ENCODE measurements at regions not wholly inside any gene's neighbourhood (a gene's known extent, or its start where the extent isn't known, plus 50 kb on each side); places are given as distances from the start of the nearest gene placed in this dataset.

DNA sequence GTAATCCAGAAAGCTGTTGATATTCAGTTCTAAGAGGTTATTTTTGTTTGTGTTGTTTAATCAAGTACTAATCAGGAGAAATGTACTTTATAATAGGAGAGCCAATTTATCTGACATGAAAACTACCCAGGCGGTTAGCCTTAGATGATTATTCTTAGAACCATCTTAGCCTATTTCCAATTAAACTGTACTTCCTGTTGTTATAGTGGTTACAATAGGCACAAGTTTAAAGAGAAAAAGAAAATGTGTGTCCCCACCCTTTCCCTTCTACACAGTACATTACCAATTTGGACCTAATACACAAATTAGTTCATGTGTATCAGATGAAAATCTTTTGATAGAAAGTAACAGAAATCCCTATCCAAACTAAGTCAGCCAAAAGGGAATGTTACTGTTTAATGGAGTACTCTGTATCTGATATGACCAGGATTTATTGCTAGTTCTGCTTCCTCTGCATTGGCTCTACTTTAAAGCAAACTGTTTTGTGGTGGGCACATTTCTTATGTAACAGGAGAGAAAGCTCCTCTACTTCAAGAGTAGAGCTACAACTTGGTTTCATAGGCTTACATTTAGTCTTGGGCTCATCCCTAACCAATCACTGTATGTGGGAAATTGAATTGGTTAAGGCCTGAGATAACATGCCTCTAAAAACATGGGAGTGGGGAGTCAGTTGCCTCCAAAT is 217.9 kb downstream of the UBE2E3 start:
- TF ChIP-seq, protein P1, sequence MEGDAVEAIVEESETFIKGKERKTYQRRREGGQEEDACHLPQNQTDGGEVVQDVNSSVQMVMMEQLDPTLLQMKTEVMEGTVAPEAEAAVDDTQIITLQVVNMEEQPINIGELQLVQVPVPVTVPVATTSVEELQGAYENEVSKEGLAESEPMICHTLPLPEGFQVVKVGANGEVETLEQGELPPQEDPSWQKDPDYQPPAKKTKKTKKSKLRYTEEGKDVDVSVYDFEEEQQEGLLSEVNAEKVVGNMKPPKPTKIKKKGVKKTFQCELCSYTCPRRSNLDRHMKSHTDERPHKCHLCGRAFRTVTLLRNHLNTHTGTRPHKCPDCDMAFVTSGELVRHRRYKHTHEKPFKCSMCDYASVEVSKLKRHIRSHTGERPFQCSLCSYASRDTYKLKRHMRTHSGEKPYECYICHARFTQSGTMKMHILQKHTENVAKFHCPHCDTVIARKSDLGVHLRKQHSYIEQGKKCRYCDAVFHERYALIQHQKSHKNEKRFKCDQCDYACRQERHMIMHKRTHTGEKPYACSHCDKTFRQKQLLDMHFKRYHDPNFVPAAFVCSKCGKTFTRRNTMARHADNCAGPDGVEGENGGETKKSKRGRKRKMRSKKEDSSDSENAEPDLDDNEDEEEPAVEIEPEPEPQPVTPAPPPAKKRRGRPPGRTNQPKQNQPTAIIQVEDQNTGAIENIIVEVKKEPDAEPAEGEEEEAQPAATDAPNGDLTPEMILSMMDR (conservative IDR thresholded peaks at IDR 0.05) = no peak
- TF ChIP-seq EZH2 (IDR thresholded peaks at IDR 0.05; ENCODE audit: low read depth) = no peak
